ENCODE measurements at regions not wholly inside any gene's neighbourhood (a gene's known extent, or its start where the extent isn't known, plus 50 kb on each side); places are given as distances from the start of the nearest gene placed in this dataset.

GRCh38 chr2:123648956-123649355 lies 376.1 kb upstream of the CNTNAP5 start:
- H3K4me1 ChIP-seq, result no peaks in the 10 kb centered on the region
- intact Hi-C loops (cut with DNase I; ENCODE audit: low total_unique reads), result no loop called here
- no peak overlapping the region for H3K4me3 ChIP-seq
- no peaks in the 10 kb centered on the region for H3K9me3 ChIP-seq
- no peak for TF ChIP-seq POLR2A (IDR thresholded peaks at IDR 0.05)
- TF ChIP-seq, protein P1, sequence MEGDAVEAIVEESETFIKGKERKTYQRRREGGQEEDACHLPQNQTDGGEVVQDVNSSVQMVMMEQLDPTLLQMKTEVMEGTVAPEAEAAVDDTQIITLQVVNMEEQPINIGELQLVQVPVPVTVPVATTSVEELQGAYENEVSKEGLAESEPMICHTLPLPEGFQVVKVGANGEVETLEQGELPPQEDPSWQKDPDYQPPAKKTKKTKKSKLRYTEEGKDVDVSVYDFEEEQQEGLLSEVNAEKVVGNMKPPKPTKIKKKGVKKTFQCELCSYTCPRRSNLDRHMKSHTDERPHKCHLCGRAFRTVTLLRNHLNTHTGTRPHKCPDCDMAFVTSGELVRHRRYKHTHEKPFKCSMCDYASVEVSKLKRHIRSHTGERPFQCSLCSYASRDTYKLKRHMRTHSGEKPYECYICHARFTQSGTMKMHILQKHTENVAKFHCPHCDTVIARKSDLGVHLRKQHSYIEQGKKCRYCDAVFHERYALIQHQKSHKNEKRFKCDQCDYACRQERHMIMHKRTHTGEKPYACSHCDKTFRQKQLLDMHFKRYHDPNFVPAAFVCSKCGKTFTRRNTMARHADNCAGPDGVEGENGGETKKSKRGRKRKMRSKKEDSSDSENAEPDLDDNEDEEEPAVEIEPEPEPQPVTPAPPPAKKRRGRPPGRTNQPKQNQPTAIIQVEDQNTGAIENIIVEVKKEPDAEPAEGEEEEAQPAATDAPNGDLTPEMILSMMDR (IDR thresholded peaks at IDR 0.05), result no peak
- H3K27me3 ChIP-seq, result no peaks in the 10 kb centered on the region
- WGBS, 2 donors, result 58 to 65% methylated on average over 2 of the region's 2 CpGs
- no peak overlapping the region for H3K27ac ChIP-seq
- no peaks in the 10 kb centered on the region for H3K36me3 ChIP-seq (ENCODE audit: low read depth, missing control alignments)
- no peak for DNase-seq

DNA sequence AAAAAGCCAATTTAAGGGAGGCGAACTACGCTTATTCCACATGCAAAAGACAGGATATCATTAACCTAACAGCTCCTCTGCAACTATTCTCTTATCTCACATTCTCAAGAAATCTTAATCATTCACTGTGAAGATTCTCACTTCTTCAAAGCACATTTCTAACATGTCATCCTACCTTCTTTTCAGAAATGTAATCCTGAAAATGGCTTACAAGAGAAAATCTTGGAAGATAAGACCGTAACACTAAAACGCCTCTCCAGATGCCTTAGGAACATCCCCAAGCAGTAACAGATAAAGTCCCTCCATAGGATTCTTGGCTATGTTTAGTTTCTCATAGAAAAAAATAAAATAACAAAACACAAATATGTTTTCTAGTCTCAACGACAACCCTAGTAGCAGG lies 373.9 kb upstream of the CNTNAP5 start:
- H3K27ac ChIP-seq, result no peak overlapping the region
- no peaks in the 10 kb centered on the region for H3K27me3 ChIP-seq
- no peak for TF ChIP-seq POLR2A (IDR thresholded peaks at IDR 0.05)
- TF ChIP-seq, protein P1 (IDR thresholded peaks at IDR 0.05), result no peak
- no peaks in the 10 kb centered on the region for H3K4me1 ChIP-seq
- 45 to 53% methylated on average over 5 of the region's 5 CpGs for WGBS, 2 donors
- H3K36me3 ChIP-seq (ENCODE audit: low read depth, missing control alignments), result no peaks in the 10 kb centered on the region
- no peak for DNase-seq
- intact Hi-C loops (cut with DNase I; ENCODE audit: low total_unique reads), result no loop called here
- H3K4me3 ChIP-seq, result no peak overlapping the region
- H3K9me3 ChIP-seq, result no peaks in the 10 kb centered on the region

- Histone ChIP-seq H3K36me3 (ENCODE audit: low read depth, missing control alignments) (no peaks in the 10 kb centered on the region), H3K27me3 (no peaks in the 10 kb centered on the region), H3K27ac (no peak overlapping the region), H3K9me3 (no peaks in the 10 kb centered on the region), H3K4me1 (no peaks in the 10 kb centered on the region), H3K4me3 (no peak overlapping the region)
- no peak for DNase-seq
- no peak for TF ChIP-seq POLR2A (IDR thresholded peaks at IDR 0.05)
- TF ChIP-seq, protein P1 (IDR thresholded peaks at IDR 0.05), result no peak
- intact Hi-C loops (cut with DNase I; ENCODE audit: low total_unique reads), result no loop called here
- WGBS, 2 donors, result 76 to 89% methylated on average over 1 of the region's 1 CpG
Measured at GRCh38 chr2:123652320-123652719, 372.8 kb upstream of the CNTNAP5 start.

- Histone ChIP-seq H3K36me3 (ENCODE audit: low read depth, missing control alignments) (no peaks in the 10 kb centered on the region), H3K4me1 (no peaks in the 10 kb centered on the region), H3K9me3 (no peaks in the 10 kb centered on the region), H3K27me3 (no peaks in the 10 kb centered on the region), H3K4me3 (no peak overlapping the region), H3K27ac (no peak overlapping the region)
- TF ChIP-seq POLR2A (IDR thresholded peaks at IDR 0.05), result no peak
- TF ChIP-seq, protein P1 (IDR thresholded peaks at IDR 0.05), result no peak
- DNase-seq, result no peak
- intact Hi-C loops (cut with DNase I; ENCODE audit: low total_unique reads), result no loop called here
- WGBS, 2 donors, result 61 to 71% methylated on average over 4 of the region's 4 CpGs
Measured at GRCh38 chr2:123656590-123656989, 368.5 kb upstream of the CNTNAP5 start.

DNA sequence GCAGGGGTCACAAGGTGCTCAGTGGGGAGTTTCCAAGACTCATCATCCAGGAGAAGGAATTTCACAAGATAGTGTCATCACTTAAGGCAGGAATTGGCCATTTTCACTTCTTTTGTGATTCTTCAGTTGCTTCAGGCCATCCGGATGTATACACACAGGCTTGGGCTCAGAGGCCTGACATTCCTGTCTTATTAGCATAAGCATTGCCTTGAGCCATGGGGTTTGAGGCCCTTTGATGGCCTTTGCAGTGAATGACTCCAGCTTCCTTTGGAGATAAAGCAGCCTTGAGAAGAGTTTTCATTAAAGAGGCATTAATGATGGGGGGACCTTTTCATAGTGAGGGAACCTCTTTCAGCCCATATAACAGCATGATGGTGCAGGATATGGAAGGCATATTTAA lies 366.0 kb upstream of the CNTNAP5 start:
- intact Hi-C loops (cut with DNase I; ENCODE audit: low total_unique reads), result no loop called here
- TF ChIP-seq POLR2A (IDR thresholded peaks at IDR 0.05), result no peak
- TF ChIP-seq, protein P1 (IDR thresholded peaks at IDR 0.05), result no peak
- Histone ChIP-seq H3K4me1 (no peaks in the 10 kb centered on the region), H3K4me3 (no peak overlapping the region), H3K27ac (no peak overlapping the region), H3K36me3 (ENCODE audit: low read depth, missing control alignments) (no peaks in the 10 kb centered on the region), H3K27me3 (no peaks in the 10 kb centered on the region), H3K9me3 (no peaks in the 10 kb centered on the region)
- WGBS, 2 donors, result 83 to 100% methylated on average over 1 of the region's 1 CpG
- no peak for DNase-seq
